SK-N-SH (cell line): ENCODE measurements at regions not wholly inside any gene's neighbourhood (a gene's known extent, or its start where the extent isn't known, plus 50 kb on each side); places are given as distances from the start of the nearest gene placed in this dataset.

Experiments used
- CTCF ChIA-PET: fragments of 300-600, 350-600 bp; formaldehyde crosslinking; extraction: SDS; loops from one replicate; lab custom pipeline; 2021; lab: Yijun Ruan, JAX
- POLR2A ChIA-PET: fragments of 350-600 bp; sonication (Branson Sonifier 250); formaldehyde crosslinking; extraction: SDS; loops from one replicate; lab custom pipeline; 2020; ENCODE audit warnings: antibody characterized with exemption, inconsistent platforms; lab: Yijun Ruan, JAX
- DNase-seq: peaks from one replicate; pipeline ENCODE4 v3.0.0; 2012
- H2AFZ ChIP-seq: fragments of 200-600 bp; sonication (generic); 2 replicates; pipeline ENCODE4 v1.8.1; 2016; ENCODE audit warnings: antibody characterized with exemption, mild to moderate bottlenecking, low read depth
- H3F3A ChIP-seq: fragments of 200-600 bp; sonication (generic); replicated peaks from 2 replicates; pipeline ENCODE3; 2016; ENCODE audit warnings: antibody characterized with exemption, mild to moderate bottlenecking; ENCODE audit not compliant: insufficient read depth
- H3K27ac ChIP-seq, 2 experiments: fragments of 200-500 bp in 1 of 2; fragments of 200-600 bp in 1 of 2; sonication (Bioruptor generic) in 1 of 2; sonication (generic), shearing (Covaris generic) in 1 of 2; 2 replicates each; pipeline versions ENCODE4 v1.5.1 to v1.6.1; 2014 to 2016; ENCODE audit warnings: low read depth in 2 of 2, inconsistent platforms in 1 of 2, low read length in 1 of 2, mild to moderate bottlenecking in 1 of 2, mixed read lengths in 1 of 2
- H3K27me3 ChIP-seq: fragments of 200-600 bp; sonication (generic), shearing (Covaris generic); 2 replicates; pipeline ENCODE4 v1.6.1; 2016; ENCODE audit warnings: mixed run types; ENCODE audit not compliant: insufficient read depth
- H3K36me3 ChIP-seq, 2 experiments: fragments of 200-500 bp in 1 of 2; fragments of 200-600 bp in 1 of 2; sonication (Bioruptor generic) in 1 of 2; sonication (generic) in 1 of 2; replicated peaks in 1 of 2; 2 replicates each; pipeline versions ENCODE3 to v1.5.1; 2014 to 2016; ENCODE audit warnings: low read length in 1 of 2, mild to moderate bottlenecking in 1 of 2; ENCODE audit not compliant: insufficient read depth in 2 of 2, control insufficient read depth in 1 of 2
- H3K4me1 ChIP-seq, 2 experiments: fragments of 200-500 bp in 1 of 2; fragments of 200-600 bp in 1 of 2; sonication (Bioruptor generic) in 1 of 2; sonication (generic), shearing (Covaris generic) in 1 of 2; 2 replicates each; pipeline versions ENCODE4 v1.5.1 to v1.6.1; 2014 to 2016; ENCODE audit warnings: low read depth in 1 of 2, low read length in 1 of 2, mixed run types in 1 of 2; ENCODE audit not compliant: insufficient read depth in 2 of 2, control insufficient read depth in 1 of 2
- H3K4me2 ChIP-seq: fragments of 200-600 bp; sonication (generic), shearing (Covaris generic); 2 replicates; pipeline ENCODE4 v1.6.1; 2017; ENCODE audit warnings: mixed run types
- H3K4me3 ChIP-seq, 2 experiments: fragments of 200-500 bp in 1 of 2; fragments of 200-600 bp in 1 of 2; sonication (Bioruptor generic) in 1 of 2; sonication (generic), shearing (Covaris generic) in 1 of 2; 2 replicates each; pipeline versions ENCODE4 v1.5.1 to v1.8.1; 2014 to 2016; ENCODE audit warnings: low read depth in 2 of 2, inconsistent platforms in 1 of 2, low read length in 1 of 2, mild to moderate bottlenecking in 1 of 2, mixed read lengths in 1 of 2, moderate library complexity in 1 of 2
- H3K79me2 ChIP-seq: fragments of 200-600 bp; sonication (generic); 2 replicates; pipeline ENCODE4 v1.8.1; 2017; ENCODE audit warnings: mild to moderate bottlenecking; ENCODE audit not compliant: insufficient read depth
- H3K9ac ChIP-seq: fragments of 200-600 bp; sonication (generic); 2 replicates; pipeline ENCODE4 v1.6.1; 2017; ENCODE audit warnings: mixed run types
- H3K9me2 ChIP-seq: fragments of 200-600 bp; sonication (generic); 2 replicates; pipeline ENCODE4 v1.6.1; 2017; ENCODE audit warnings: mixed run types
- H3K9me3 ChIP-seq: fragments of 200-600 bp; sonication (generic); 2 replicates; pipeline ENCODE4 v1.6.1; 2017; ENCODE audit warnings: mixed run types, mild to moderate bottlenecking, moderate library complexity
- H4K20me1 ChIP-seq: fragments of 200-600 bp; sonication (generic); 2 replicates; pipeline ENCODE4 v1.6.1; 2017; ENCODE audit warnings: mild to moderate bottlenecking, mixed run types; ENCODE audit not compliant: insufficient read depth
- CTCF ChIP-seq: fragments of 200-600 bp; sonication (generic); IDR thresholded peaks from 2 replicates; pipeline ENCODE4 v1.6.1; 2017; ENCODE audit warnings: antibody characterized with exemption, mild to moderate bottlenecking, moderate library complexity
- EP300 ChIP-seq, 2 experiments: IDR thresholded peaks; 2 replicates each; pipeline versions ENCODE4 v1.4.0 to v1.6.1; 2012; ENCODE audit warnings: borderline replicate concordance in 1 of 2, low read depth in 1 of 2, low read length in 1 of 2
- EZH2phosphoT487 ChIP-seq: fragments of 200-600 bp; sonication (generic); IDR thresholded peaks from 2 replicates; pipeline ENCODE4 v1.6.1; 2017; ENCODE audit warnings: low read depth, mixed run types, mild to moderate bottlenecking, antibody characterized with exemption, moderate library complexity, borderline replicate concordance
- FOSL2 ChIP-seq: IDR thresholded peaks from 2 replicates; pipeline ENCODE4 v1.4.0; 2012; ENCODE audit warnings: low read depth, mild to moderate bottlenecking, moderate library complexity, borderline replicate concordance
- FOXJ3 ChIP-seq: sonication (generic); formaldehyde crosslinking; IDR thresholded peaks from 2 replicates; pipeline ENCODE4 v1.5.1; 2020; ENCODE audit warnings: mild to moderate bottlenecking, missing genetic modification reagents
- FOXM1 ChIP-seq: IDR thresholded peaks from 2 replicates; pipeline ENCODE4 v1.4.0; 2012; ENCODE audit warnings: low read depth, mild to moderate bottlenecking
- GATA2 ChIP-seq: sonication (generic); formaldehyde crosslinking; IDR thresholded peaks from 2 replicates; pipeline ENCODE4 v1.5.0; 2020; ENCODE audit warnings: mild to moderate bottlenecking, missing genetic modification reagents
- IRF3 ChIP-seq: fragments of 150-350 bp; IDR thresholded peaks from 2 replicates; pipeline ENCODE4 v1.6.1; 2016; ENCODE audit warnings: mild to moderate bottlenecking, low read depth, low read length
- MAX ChIP-seq: IDR thresholded peaks from 2 replicates; pipeline ENCODE4 v1.4.0; 2012; ENCODE audit warnings: low read depth
- MEF2A ChIP-seq: IDR thresholded peaks from 2 replicates; pipeline ENCODE4 v1.4.0; 2012; ENCODE audit warnings: low read depth, borderline replicate concordance
- MXI1 ChIP-seq: IDR thresholded peaks from 2 replicates; pipeline ENCODE4 v1.6.1; 2012; ENCODE audit warnings: mild to moderate bottlenecking, low read depth, low read length, improper control_type of control experiment
- NFIC ChIP-seq: IDR thresholded peaks from 2 replicates; pipeline ENCODE4 v1.4.0; 2012; ENCODE audit warnings: borderline replicate concordance
- NRF1 ChIP-seq: IDR thresholded peaks from 2 replicates; pipeline ENCODE4 v1.6.1; 2012; ENCODE audit warnings: low read depth, mild to moderate bottlenecking, low read length
- PBX3 ChIP-seq: IDR thresholded peaks from 2 replicates; pipeline ENCODE4; 2012
- POLR2AphosphoS5 ChIP-seq: IDR thresholded peaks from 2 replicates; pipeline ENCODE4 v1.6.1; 2012; ENCODE audit warnings: low read depth, low read length
- RAD21 ChIP-seq: IDR thresholded peaks from 2 replicates; pipeline ENCODE4 v1.6.1; 2012; ENCODE audit warnings: mild to moderate bottlenecking, low read length
- REST ChIP-seq: IDR thresholded peaks from 2 replicates; pipeline ENCODE4 v1.6.1; 2012; ENCODE audit warnings: mild to moderate bottlenecking, low read depth, low read length, moderate library complexity
- RFX5 ChIP-seq: IDR thresholded peaks from 2 replicates; pipeline ENCODE4 v1.6.1; 2012; ENCODE audit warnings: mild to moderate bottlenecking, improper control_type of control experiment, low read length
- RXRA ChIP-seq: IDR thresholded peaks from 2 replicates; pipeline ENCODE4 v1.4.0; 2012; ENCODE audit warnings: low read depth, mild to moderate bottlenecking, borderline replicate concordance
- SIN3A ChIP-seq: IDR thresholded peaks from 2 replicates; pipeline ENCODE4 v1.6.1; 2012; ENCODE audit warnings: low read depth, mild to moderate bottlenecking, low read length, moderate library complexity, borderline replicate concordance
- YY1 ChIP-seq: IDR thresholded peaks from 2 replicates; pipeline ENCODE4 v1.4.0; 2012; ENCODE audit warnings: low read depth, mild to moderate bottlenecking
- WGBS: methylation state at CpG from one replicate; pipeline ENCODE4 v1.1.6; 2017; ENCODE audit warnings: low lambda C conversion rate; 5-methylcytosine and 5-hydroxymethylcytosine counted together

- TF ChIP-seq SIN3A (no peak), RFX5 (no peak), RAD21 (no peak), FOXJ3 (CRISPR knock-in tag) (no peak), EZH2phosphoT487 (no peak)
- TF ChIP-seq, all 33 proteins: peak for 0
Observed at GRCh38 chr18:22838221-22838620, 94.9 kb upstream of the RBBP8 start (continued).

DNA sequence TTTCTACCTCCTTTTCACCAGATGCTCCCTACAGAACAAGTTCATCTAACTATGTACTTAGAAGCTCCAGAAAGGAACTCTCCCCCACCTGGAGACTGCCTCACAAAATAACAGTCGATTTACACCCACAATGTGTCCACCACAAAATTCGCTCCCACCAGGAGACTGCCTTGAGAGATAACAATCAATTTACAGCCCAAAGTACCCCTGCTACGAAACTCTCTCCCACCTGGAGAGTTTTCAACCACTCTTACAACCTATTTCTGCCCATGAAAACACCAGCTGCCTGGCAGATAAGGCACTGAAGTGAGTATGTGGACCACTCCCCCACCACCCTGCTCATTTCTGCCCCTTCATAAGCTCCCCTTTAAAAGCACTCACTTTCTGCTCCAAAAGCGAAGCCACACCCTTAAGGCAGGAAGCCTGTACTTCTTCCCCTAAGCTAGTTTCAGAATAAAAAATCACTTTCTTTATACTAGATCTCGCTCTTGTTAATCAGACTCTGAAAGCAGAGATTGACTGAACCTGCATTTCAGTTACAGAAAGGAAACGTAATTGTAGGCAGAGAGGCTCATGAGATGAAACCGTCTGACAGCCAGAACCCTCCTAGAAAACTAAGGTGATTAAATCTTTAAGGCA lies 94.4 kb upstream of the RBBP8 start:
- TF ChIP-seq MAX: no peak
- no peak for TF ChIP-seq NFIC
- TF ChIP-seq FOSL2: no peak
- TF ChIP-seq RAD21: no peak
- no peak for TF ChIP-seq YY1
- TF ChIP-seq POLR2AphosphoS5: no peak
- TF ChIP-seq IRF3: no peak
- TF ChIP-seq FOXJ3 (CRISPR knock-in tag): no peak
- no peak for TF ChIP-seq CTCF
- no peak for TF ChIP-seq PBX3
- TF ChIP-seq MEF2A: no peak
- TF ChIP-seq MXI1: no peak
- no peak for TF ChIP-seq REST
- TF ChIP-seq GATA2 (CRISPR knock-in tag): no peak
- TF ChIP-seq FOXM1: no peak
- no peak for TF ChIP-seq RXRA
- TF ChIP-seq NRF1: no peak
- no peak for TF ChIP-seq EP300 (IDR thresholded peaks at IDR 0.05; ENCODE audit: borderline replicate concordance in 1 of 2, low read depth in 1 of 2, low read length in 1 of 2)
- no peaks in the 10 kb centered on the region for H4K20me1 ChIP-seq
- no peaks in the 10 kb centered on the region for H3K79me2 ChIP-seq
- no peaks in the 10 kb centered on the region for H3F3A ChIP-seq
- ChIA-PET CTCF (interaction anchor here (1.3 to 3.2 kb wide), 3 partner anchors 25 to 573 kb away, joined by 3 to 13 read pairs (median 5); no protein-coding TSS in a partner anchor), POLR2A (interaction anchor here (0.6 kb wide), 1 partner anchor 9 kb away, joined by 3 read pairs; no protein-coding TSS in a partner anchor)
- H3K4me3 ChIP-seq: no peak overlapping the region
- H2AFZ ChIP-seq: no peak overlapping the region
- no peak overlapping the region for H3K4me2 ChIP-seq
- H3K27ac ChIP-seq: no peak overlapping the region
- DNase-seq: no peak
- WGBS: 48% methylated on average over 7 of the region's 7 CpGs
- H3K9ac ChIP-seq: no peak overlapping the region
- no peaks in the 10 kb centered on the region for H3K27me3 ChIP-seq
- no peaks in the 10 kb centered on the region for H3K9me2 ChIP-seq
- H3K36me3 ChIP-seq: no peaks in the 10 kb centered on the region
- H3K4me1 ChIP-seq: no peaks in the 10 kb centered on the region; a peak in 1 of 4 replicates
- H3K9me3 ChIP-seq: no peaks in the 10 kb centered on the region
